IPS-NIHi7 (cell line): ENCODE measurements at regions not wholly inside any gene's neighbourhood (a gene's known extent, or its start where the extent isn't known, plus 50 kb on each side); places are given as distances from the start of the nearest gene placed in this dataset.

ENCODE experiments used
- DNase-seq: peaks from one replicate; pipeline ENCODE4 v3.0.0; 2012; ENCODE audit warnings: mixed read lengths; ENCODE audit errors: extremely low spot score

DNA sequence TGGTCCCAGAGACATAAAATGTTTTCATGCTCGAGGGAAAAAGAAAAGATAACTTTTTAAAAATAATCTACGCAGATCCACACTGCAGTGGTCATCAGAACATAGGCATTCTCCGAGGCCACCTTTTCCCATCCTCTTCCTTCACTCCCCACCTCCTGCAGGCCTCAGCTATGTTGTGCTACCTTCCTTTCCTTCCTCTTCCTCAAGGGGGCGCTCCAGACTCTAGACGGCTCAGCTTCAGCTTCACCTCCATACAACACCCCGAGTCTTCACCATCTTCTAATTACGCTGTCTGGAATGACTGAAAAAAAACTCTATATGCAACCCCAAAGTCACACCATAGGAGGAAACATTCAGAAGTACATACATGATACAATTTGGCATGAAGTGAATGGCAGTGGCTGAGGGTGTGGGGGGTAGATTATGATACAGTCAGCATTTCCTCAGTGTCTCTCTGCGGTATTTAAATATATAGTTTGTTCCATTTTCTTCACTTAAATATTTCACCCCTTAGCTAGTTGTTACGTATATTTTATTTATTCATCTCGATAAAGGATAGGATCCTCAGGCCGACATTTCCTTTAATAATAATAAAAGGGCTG, 583.6 kb downstream of the IRS1 start:
- DNase-seq = peak; percentile 76

DNA sequence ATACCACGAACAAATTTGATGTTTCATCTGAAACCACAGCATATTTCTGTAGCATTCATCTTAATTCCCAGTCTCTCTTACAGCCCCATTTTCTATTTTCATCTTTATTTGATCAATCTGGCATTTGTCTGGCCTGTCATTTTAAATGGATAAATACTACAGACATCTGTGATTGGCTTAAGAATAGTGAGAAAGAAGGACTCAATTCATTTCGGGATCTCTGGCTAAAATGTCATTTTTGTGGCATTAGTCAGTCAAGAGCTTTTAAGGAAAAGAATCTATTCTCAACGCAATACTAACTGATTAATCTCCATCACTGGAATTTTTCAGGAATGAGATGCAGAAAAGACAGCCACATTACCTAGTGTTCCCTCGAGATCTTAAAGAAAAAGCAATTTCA, 585.9 kb downstream of the IRS1 start:
- no peak for DNase-seq

DNA sequence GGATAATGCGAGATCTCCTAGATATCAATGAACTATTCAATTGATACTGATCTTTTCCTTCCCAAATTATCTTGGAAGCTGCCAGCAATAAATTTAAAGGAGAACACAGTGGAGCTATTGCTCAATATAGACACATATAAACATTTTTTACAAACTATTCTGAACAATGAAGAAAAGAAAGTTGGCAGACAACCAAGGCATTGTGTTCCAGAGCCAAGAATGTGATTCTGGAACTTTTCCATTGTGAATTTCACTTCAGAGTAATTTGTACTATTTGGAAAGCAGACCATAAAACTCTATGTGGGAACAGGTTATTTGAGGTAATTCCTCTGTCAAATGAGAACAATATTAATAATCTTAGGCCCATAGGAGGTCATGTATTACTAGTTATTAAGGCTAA, 588.2 kb downstream of the IRS1 start:
- no peak for DNase-seq

DNA sequence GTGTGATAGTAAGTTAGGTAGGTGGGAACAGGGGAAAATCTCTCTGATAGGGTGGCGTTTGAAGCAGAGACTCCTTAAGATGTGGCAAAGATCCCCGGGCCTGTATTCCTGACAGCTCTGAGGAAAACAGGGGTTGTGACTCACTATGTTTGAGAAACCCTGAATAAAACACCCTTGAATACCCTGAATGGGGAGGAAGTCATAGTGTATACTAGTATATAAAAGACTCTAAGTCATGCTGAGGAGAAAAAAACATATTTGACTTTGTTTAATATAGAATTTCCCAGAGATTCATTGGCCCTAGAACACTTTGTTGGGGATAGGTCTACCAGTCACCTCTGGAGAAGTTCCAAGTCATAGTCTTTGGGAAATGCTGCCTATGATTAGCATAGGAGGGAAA, 590.9 kb downstream of the IRS1 start:
- DNase-seq = no peak

DNA sequence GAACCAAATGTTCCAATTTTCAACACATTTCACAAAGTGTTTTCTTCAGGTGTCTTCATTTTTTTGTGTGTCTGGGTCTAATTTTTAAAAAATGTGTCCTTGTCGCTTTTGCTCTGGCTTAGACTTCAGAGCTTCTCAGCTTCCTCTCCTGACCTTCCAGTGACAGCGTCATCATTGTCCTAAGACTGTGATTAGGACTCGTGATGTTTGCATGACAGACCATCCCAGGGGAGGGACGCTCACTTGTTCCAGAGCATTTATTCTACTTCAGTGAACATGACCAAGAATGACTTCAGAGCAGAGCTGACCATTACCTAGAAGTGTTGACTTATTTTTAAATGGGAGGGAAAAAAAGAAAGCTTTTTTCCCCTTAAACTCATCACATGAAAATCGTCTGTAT, 591.9 kb downstream of the IRS1 start:
- DNase-seq = no peak

DNA sequence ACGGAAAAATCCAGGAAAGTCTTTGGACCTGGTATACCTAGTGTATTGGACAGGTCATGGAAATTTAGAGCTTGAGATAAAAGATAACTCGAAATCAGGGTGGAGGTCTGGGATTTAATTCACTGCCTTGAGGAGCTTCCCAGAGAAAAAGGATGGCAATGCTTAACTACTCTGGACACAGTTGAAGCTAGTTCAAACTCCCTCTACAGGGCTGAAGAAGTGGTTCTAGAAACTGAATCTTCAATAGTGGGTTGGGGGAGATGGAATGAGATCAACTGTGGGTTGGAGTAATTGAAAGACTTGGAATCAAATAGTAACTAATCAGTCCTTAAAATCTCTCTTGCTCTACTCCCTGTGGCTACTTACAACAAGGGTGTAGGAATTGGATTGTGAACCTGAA, 600.1 kb downstream of the IRS1 start:
- DNase-seq = no peak

DNA sequence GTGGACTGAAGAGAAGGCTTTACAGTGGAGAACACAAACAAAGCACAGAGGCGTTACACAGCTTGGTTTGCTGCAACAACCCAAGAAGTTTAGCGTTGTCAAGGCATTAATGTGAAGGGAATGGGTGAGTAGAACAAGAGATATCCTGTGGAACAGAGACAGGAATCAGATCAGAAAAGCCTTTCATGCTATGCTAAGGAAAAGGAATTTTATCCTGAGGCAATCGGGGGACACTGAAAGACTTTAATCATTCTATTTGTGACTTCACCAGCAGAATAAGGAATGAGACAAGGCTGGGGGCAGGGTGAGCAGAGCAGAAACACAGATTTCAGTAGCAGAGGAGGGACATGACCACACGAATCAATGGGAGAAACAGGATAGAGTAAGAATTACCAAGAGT, 600.7 kb downstream of the IRS1 start:
- no peak for DNase-seq

DNA sequence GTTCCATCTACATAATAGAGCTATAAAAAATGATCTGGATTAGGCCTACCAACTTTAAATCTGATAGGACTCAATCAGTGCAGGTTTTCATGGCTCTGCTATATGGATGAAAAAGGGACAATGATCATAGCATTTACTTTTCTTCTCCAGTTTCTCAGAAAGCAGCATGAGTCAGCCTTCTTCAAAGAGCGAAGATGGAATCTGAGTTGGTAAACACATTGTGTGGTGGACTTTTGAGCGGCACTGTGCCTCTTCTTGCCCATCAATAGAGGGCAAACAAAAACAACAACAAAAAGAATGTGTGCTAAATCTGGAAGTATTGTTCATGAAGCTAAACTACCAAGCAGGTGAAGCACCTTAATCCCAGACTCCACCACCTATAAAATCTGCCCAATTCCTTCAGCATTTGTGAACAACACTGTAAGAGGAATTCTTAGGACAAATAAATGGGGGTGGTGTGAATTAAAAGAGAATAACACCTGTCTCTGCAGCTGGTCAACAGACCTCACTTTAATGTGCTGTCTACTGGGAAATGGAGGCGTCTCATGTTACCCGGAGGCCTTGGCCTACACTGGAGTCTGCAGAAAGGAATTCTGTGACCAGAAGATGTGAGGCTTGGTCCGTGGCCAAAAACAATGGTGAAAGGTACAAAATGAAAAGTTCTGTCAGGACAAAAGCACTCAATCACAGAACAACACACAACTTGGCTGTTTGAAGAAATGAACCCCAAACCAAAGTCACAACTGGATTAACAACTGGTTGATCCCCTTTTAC, 609.0 kb downstream of the IRS1 start:
- no peak for DNase-seq

DNA sequence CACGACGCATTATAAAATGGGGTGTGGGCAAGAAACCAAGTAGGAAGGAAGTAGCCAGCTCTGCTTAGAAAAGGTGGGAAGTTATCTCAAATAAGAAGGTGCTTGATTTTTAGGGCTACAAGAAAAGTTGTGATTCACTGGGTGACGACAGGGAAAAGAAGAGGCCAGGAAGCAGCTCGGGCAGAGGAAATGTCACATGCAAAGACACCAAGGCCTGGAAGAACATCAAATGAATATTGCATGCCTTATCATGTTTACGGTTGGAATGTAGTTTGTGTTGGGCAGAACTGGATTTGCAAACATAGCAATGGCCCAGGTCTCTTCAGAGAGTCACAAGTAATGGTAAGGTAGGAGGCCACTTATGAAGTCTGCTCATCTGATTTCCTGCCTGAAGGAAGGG, 610.6 kb downstream of the IRS1 start:
- DNase-seq = no peak

DNA sequence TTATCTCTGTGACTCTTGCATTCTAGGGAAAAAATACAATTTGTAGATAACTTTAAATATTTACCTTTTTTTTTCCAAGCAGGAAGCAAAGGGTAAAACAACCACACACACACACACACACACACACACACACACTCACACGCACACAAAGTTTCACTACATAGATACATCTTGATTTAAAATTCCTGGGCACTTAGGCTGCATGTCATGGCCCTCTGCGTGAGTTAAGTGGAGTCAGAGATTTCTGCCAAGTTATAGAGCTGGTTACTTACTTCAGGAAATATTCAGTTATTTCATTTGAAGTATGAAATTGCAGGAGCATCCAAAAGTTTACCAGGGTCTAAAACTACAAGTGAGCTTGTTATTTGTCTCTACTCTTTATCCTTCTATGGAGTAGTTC, 612.0 kb downstream of the IRS1 start:
- DNase-seq = no peak

DNA sequence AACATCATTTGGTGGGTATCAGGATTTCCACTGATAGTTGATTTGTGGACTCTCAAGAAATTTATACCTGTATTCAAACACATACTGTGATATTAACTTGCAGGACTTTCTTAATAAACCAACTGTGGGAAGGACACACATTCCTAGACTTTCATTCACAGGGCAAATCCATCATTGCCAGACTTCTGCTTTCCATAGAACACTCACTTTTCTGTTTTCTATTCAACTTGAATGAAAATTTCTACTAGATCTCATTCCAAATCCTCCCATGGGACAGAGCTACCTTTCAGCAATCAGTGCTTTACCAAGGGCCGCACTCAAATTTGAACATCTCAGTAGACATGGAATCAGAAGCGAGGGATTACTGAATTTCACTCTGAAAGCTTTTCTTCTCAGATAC, 612.5 kb downstream of the IRS1 start:
- no peak for DNase-seq

DNA sequence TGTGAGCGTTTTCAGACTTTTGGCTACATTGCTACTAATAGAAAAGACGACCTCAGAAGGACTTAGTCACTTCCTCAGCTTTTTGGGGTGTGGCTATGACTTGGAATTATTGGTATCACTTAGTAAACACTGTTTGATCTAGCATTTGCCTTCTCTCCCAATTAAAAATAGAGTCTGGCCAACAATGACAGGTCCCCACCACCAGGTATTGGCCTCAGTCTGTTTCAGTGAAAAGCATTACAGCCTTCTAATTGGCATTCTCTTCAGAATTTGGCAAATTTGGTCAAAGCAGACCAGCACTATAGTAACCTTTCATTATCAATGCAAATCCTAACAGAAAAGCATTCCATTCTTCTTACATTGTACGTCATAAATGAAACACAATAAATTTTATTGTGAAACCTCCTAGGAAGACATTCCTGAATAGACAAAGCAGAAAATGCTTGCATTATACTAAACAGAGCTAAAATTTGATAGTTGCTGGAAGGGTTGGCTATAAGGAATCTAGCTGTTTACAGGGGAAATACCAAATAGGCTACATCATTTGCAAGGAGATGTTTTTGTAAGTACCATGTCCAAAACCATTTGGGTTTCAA, 613.9 kb downstream of the IRS1 start:
- DNase-seq = no peak

DNA sequence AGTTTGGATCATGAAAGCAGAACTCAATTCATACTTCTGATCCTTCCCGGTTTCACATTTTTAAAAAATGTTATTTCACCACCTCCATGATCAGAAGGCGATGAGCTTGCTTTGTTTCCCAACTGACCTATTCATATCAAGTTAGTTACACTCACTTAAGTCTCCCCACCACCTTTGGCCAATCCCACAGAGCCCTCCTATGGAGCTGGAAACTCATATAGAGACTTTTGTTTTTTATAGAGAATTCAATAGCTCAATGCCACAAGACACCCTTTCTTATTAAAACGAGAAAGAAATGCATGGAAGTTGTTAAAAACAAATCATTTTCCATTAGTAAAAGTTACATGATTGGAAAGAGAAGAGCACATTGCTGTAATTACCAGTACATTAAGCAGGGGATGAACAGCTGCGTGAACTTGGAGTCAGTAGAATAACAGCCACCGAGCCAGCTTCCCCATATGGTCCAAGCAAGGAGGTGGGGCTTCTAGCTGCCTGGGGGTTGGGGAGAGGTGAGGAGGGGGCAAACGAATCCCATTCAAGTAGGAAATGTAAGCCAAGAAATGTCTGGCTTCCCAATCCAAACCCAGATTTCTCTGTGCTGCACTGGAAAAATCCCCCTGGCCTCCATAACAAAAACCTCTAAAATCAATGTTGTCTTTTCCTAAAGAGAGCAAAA, 614.5 kb downstream of the IRS1 start:
- peak; percentile 18 for DNase-seq

DNA sequence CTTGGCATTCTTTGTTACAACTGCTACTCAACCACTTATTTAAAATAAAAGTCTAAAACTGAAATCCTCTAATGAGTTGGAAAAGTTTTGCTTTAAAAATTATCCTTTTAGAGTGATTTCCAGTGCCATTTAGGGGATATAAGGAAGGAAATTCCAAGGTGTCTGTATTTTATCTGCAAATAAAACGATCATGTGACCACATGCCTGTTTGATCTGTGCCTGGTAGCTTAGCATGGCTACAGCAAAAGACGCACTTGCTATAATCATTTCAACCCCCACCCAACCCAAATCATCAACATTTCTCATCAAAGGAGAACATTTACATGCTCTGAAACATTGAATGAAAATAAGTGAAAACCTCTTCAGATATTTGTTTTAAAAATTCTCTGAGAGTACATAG, 615.1 kb downstream of the IRS1 start:
- DNase-seq = no peak

DNA sequence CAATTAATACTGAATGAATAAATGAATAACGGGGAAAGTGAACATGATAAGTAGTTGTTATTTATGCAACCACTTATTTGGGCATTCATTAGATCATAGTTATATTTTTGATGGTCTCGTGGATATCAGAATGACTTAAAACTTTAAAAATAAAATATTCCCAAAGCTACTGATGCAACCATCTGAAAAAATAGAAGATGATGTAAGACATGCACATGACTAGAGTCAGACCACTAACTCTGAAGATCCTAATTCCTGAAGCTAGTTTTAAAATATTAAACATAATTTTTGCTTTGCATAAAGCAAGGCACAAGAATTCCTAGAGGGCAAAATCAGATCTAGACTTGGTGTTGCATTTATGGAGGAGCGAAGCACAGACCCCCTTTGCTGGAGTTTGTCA, 616.1 kb downstream of the IRS1 start:
- no peak for DNase-seq

DNA sequence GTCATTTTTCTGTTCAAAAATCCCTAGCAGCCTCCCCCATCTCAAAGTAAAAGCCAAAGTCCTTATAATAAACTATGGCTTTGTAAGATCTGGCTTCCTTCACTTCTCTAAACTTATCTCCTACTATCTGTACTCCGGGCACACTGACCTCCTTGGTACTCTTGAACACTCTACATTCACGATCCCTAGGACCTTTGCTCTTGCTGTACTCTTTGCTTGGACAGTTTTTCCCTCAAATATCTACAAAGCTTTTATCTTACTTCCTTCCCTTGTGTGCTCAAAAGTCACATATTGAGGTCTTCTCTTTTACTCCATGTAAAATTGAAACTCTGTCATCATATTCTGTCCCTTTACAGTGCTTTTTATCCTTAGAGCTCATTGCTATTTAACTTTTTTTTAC, 616.6 kb downstream of the IRS1 start:
- no peak for DNase-seq

DNA sequence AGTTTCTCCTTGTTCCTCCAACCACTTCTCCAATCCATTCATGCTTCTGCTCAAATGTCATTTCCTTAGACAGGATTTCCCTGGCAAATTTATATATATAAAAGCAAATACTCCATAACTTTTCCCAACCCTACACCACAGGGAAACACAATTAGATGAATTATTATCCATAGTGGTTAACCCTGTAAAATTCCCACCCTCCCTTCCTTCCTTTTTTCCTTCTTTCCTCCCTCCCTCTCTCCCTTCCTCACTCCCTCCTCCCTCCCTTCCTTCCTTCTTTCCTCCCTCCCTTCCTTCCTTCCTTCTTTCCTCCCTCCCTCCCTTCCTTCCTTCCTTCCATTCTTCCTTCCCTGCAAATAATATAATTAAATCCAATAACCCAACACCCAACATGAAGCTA, 617.7 kb downstream of the IRS1 start:
- no peak for DNase-seq

DNA sequence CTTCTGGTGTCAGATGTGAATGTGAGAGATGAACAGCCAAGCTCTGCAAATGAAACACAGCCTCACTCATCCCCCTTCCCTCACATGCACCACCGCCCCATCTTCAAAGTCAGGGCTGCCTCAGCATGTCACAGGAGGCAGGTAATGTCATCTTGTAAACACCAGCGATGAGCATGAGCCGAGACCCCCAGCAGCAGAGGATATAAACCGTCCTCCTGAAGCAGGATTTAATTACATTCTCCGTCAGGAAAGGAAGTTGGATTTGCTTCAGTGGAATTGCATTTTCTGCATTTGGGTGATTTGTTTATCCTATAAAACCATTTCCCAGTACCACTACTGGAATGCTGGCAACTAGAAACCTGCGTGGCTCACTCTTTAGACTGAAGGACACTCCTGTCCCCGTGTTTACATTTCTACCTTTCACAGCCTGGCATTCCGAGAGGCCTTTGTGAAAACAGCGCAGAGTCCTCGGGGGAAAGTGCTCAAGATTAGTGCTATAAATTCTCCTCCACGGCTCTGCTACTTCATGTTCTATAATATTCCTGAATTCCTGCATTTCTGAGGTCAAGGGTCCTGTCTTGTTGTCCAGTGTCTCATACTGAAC, 619.2 kb downstream of the IRS1 start:
- DNase-seq = no peak

DNA sequence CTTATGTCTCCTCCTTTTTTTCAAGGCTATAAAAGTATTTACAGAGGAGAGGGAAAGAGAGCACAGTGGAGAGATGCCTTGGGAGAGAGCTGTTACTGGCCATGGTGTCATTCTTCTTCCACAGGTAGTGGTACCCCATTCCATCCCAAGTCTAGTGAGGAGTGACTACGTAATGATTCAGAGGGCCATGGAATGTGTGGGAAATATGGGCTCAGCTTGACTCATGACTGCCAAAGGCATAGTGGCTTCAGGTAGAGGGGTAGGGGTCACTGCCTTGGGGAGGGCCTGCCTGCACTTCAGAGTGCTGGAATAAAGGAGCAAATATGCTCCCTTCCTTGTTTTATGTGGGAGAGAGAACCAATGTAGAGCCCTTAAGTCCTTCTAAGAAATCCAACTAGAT, 620.6 kb downstream of the IRS1 start:
- no peak for DNase-seq

DNA sequence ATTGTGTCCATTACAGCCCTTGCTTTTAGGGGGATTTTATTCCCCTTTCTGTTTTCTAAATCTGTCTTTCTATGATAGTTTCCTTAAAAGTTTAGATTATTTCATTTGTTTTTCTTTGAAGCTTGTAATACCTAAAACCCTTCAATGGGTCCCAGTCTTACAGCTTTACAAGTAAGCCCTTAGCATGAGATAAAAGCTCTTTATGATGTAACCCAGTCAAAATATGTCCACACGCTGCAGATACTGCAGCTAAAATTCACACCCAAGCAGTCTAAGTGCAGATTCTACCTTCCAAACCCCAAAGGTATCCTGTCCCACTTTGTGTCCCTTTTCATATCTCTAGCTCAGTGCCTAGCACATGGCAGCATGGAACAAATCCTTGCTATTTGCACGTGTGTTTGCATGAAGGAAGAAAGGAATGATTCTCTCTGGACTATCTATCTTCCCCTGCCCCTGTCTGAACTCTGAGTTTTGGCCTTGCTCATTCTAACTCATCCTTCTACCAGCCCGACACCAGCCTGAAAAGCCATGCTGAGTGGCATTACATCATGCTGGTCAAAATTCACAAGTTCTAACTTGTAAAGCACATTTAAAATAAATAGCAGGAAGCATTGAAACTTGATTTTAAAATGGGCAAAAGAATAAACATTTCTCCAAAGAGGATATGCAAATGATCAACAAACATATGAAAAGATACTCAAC, 623.2 kb downstream of the IRS1 start:
- no peak for DNase-seq

DNA sequence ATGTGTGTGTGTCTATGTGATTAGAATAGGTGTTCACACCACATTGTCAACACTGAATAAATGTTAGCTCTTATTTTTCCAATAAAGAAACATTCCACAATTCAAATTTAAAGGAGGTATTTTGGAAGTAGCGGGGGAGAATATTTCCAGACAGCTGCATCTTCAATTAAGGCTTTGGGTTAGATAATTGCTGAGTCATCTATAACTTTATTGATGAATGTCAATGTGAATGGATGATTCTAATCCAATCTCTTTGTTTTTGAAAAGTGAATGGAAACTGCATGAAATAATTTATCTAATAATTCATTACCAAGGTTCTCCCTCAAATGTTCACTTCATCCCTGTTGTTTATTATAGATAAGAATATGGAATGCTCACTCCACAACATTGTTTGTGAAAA, 625.2 kb downstream of the IRS1 start:
- no peak for DNase-seq

DNA sequence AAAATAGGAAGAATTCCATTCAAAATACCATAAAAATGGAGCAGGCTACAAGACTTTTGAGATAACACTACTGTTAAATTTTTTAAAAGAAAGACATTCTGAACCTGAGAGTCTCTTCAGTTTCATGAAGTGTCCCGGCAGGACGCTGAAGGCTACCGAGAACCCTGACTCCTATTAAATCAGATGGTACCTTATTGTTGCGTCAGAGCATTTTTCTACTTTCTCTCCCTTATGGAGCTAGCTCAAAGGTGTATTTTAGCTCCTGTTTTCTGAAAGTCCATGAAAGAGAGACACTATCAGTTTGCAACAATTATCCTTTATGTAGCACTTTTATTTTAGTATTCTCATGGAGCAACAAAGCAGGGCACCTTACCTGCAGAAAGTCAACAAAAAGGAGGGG, 626.7 kb downstream of the IRS1 start:
- DNase-seq = no peak
